Left forelimb (tissue), 1 donor: ENCODE measurements at regions not wholly inside any gene's neighbourhood (a gene's known extent, or its start where the extent isn't known, plus 50 kb on each side); places are given as distances from the start of the nearest gene placed in this dataset.

Experiments used
- DNase-seq: peaks from one replicate; pipeline ENCODE4 v3.0.0-alpha.2; 2018; ENCODE audit warnings: low spot score

DNA sequence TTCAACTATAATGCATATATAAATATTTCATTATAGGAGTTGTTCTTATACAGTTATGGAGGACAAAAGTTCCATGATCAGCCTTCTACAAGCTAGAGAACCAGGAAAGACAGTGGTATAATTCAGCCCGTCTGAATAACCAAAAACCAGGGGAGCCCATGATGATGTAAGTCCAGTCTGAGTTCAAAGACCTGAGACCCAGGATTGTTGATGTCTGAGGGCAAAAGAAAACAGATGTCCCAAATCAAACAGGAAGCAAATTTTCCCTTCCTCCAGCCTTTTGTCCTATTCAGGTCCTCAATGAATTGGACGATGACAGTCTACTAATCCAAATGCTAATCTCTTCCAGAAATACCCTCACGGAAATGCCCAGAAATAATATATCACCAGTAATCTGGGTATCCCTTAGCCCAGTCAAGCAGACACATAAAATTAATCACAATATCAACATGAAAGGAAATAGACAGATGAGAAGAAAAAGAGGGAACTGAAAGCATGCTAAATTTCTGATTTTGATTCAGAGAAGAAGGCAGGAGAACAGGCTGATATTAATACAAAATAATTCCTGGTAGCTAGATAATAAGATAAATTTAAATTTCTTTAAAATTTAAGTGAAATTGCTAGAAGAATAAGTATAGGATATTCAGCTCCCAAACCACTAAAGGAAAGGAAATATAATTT lies 255.6 kb upstream of the CTAGE1 start:
- no peak for DNase-seq

DNA sequence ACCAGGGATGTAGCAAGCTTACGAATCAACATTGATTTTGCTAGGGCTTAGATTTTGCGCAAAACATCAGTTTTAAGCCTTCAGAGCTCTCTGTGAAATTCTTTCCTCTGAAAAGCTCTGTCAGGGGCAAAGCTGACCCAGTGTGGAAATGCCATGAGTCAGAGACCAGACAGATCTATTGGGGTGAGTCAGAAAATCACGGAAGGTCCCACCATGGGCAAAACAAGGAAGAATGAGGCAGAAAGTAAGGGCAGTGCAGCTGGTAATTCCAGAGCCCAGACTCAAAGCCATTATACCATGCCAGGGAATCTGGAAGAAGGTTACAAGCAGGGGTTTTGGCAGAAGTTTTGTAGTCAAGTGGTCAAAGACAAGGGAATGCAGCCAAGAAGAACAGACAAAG lies 256.6 kb upstream of the CTAGE1 start:
- DNase-seq, result no peak

DNA sequence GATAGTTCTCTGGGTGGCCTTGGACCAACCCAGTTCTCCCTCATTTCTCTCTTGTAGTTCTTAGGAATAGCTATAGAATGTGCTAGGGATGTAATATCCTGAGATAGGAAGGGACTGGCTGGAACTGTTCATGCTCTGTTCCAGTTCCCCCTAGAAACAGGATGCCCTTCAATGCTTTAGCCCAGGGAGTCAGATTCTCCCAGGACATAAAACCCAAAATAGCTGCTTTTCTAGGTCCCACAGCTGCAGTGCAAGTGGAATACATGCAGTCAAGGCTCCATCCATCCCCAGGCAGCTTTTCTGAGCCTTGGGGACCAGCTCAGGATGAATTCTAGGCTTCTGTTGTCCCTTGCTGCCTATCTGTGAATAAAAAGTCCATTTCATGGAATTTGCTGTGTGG lies 257.3 kb upstream of the CTAGE1 start:
- no peak for DNase-seq

GRCh38 chr18:22676423-22676822 lies 256.7 kb upstream of the RBBP8 start:
- no peak for DNase-seq

DNA sequence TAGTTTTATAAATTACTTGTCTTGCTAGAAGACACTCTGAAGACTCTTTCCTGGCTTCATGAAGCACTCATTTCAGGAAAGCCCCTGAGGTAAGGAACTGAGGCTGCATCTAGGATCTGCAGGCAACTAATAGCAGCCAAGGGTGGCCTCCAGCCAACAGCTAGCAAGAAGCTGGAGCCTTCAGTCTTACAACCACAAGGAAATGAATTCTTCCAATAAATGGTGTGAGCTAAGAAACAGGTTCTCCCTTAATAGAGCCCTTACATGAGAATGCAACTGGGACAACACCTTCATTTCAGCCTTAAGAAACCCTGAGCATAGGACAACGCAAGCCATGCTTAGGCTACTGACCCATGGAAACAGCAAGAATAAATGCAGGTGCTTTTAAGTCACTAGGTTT lies 254.6 kb upstream of the RBBP8 start:
- no peak for DNase-seq

DNA sequence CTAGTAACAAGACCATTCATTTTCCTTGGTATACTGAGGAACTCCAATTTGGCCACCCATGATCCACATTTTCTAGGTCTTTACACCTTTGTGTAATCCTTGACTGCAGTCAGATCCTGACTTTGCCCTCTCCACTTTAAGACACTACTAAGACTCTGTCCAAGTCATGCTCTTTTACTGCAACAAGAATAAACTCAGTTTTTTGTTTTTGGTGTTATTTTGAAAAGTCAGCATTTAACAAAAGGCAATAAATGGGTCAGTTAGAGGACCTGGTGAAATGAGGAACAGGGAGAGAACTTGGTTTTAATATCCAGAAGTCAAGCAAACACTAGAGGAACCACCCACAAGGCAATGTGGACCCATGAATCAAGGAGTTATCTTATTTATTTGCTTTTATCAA lies 252.2 kb upstream of the RBBP8 start:
- DNase-seq, result no peak

DNA sequence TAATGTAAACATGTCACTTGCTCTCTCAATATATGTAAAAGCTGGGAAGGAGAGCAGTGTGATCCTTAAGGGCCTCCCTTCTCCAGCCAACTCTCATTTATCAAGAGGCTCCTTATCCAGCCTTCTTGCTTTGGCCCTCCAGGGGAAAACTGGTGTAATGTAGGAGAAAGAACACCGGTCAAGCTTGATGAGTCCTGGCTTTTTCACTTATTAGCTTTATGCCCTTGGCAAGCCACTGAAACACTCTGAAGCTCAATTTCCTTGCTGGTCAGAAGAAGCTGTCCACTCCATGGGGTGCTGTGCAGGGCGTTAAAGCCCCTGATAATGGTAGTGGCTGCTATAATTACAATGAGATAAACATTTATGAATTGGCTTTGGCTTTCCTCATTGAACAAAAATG lies 251.2 kb upstream of the RBBP8 start:
- no peak for DNase-seq

DNA sequence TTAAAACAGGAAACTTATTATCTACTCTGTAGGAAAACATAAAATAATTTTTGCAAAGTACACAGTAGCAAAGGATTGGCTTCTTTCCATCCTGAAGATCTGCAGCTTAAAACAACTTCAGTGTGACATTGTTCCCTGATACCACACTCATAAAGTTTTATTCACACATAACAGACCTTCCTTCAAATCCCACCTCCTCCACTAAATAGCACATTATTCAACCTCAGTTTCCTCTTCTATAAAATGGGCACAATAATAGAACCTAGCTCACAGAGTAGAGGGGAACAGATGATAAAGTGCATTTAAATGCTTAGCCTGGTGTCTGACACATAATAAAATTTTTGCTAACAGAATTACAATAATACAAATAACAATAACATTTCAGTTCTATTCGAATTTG lies 250.4 kb upstream of the RBBP8 start:
- no peak for DNase-seq

GRCh38 chr18:22683196-22683676 lies 249.9 kb upstream of the RBBP8 start:
- peak; percentile 81 for DNase-seq

DNA sequence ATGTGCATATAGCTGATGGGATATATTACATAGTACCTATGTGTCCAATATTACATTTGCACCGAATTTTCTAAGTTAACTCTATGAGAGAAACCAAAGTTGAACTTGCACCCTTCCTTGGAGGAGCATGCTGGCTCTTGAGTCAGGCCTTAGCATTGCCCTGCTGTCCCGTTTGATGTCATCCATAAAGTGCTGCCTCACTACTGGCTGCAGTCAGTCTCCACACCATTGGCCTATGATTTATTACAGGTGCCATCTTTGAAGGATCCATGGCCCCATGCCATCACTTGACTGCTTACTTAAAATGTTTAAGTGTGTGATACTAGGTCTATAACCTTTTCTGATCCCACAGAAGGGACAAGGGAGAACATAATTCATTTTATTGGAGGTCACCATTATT lies 249.3 kb upstream of the RBBP8 start:
- no peak for DNase-seq

DNA sequence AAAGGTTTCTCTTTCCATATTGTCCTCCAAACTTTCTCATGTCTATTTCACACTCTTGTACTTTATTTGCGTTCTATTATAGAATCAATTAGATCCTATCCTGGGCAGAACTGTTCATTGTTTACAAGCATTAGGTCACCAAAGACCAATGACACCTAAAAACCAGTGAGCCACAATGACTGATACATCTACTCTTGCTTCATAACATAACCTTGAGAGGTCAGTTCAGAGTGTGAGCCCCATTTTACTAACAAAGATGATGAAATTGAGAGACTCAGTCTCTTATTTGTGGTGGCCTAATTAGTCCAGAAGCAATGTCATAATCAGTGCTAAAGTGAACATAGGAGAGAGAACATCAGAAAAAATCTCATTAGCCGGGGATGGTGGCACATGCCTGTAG lies 248.9 kb upstream of the RBBP8 start:
- no peak for DNase-seq

- DNase-seq, result no peak
These were observed 247.3 kb upstream of the RBBP8 start for GRCh38 chr18:22685788-22686187.

DNA sequence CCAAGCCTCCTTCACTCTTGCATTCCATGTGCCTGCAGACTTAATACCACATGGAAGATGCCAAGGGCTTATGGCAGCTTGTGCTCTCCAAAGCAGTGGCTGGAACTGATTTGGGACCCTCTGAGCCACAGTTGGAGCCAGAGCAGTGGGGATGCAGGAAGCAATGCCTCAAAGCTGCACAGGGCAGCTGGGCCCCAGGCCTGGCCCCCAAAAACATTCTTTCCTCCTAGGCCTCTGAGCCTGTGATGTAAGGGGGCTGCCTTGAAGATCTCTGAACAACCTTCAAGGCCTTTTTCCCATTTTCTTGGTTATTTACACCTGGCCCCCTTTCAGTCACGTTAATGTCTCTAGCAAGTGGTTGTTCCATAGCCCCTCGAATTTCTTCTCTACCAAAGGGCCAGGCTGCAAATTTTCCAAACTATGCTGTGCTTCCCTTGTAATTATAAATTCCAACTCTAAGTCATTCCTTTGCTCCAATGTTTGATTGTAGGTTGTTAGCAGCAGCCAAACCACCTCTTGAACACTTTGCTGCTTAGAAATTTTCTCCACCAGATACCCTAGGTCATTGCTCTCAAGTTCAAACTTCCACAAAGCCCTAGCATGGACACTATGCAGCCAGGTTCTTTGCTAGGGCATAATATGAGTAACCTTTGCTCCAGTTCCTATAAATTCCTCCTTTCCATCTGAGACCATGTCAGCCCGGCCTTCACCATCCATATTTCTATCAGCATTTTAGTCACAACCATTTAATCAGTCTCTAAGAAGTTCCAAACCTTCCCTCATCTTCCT lies 245.0 kb upstream of the RBBP8 start:
- no peak for DNase-seq

- DNase-seq, result no peak
These were observed 244.1 kb upstream of the RBBP8 start for GRCh38 chr18:22688877-22689496.

GRCh38 chr18:22689712-22690111 lies 243.4 kb upstream of the RBBP8 start:
- no peak for DNase-seq

- DNase-seq, result no peak
These were observed 242.6 kb upstream of the RBBP8 start for GRCh38 chr18:22690556-22690955.

DNA sequence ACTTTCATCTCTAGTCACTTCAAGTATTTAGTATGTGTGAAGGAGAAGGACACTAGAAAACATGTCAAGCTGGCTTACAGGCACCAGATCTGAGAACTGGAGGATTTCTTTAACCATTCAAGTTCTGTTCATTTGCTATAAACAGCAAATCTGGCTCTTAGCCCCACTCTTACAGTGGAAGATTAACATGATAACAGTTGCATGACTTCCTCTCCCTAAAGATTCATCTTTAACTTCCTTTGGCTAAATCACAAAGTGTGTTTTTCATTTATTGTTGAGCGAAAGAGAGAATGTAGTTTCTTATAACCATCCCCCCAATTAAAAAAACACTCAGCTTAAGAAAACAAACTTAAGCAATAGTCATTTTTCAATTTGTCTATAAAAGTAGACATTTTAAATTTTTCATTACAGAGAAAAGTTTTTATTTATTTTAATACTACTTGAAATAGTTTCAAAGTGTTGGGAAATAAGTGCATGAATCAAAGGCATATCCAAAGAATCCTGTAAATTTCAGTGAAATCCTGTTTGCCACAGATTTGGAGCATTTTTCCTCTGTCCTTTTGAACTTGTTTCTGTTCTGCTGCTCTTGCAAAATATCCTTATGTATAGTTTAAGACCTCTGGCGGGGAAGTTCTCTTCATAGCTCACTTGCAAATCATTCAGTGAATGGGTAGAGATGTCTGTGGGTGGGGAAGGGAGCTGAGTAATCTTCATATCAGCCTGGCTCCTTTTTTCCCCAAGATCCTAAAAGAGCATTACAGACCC lies 241.0 kb upstream of the RBBP8 start:
- no peak for DNase-seq

DNA sequence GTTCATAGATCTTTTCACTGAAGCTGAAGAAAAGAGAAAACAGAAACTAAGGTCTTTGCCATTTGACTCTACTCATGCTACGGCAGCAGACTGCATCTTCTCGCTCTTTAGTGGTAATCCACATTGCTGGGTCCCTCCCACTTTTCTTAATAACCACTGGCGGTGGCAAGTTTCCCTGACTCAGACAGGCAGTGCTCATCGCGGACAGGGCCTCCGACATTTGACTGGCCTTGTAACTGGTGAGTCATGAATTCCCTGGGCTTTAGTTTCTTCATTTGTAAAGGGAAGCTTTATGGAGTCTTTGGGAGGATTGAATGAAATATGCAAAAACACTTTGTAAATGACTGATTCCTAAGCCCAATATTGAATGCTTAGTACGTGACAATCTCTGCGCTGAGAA lies 238.2 kb upstream of the RBBP8 start:
- no peak for DNase-seq

- no peak for DNase-seq
These were observed 237.5 kb upstream of the RBBP8 start for GRCh38 chr18:22695674-22696073.

- DNase-seq, result no peak
These were observed 235.6 kb upstream of the RBBP8 start for GRCh38 chr18:22697561-22697960.

DNA sequence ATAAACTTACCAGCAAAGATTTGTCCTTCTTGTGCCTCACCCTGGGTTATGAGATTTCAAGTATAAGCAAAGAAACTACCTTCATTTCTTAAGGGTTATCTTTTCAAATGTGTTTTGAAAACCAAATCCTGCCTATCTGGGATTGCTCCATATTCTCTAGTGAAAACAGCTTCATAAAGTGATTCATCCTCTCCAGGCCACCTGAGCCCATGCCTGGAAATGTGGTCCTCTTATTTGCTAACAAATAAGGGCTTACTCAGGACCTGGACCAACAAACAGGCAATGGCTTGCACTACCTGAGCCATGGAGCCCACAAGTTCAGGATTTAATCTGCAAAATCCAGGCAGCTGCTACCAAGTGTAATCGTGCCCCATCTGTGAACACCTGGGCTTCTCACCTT lies 234.4 kb upstream of the RBBP8 start:
- DNase-seq, result no peak

- no peak for DNase-seq
These were observed 233.5 kb upstream of the RBBP8 start for GRCh38 chr18:22699629-22700028.
